Choroid plexus epithelial cell (primary cell): ENCODE measurements at regions not wholly inside any gene's neighbourhood (a gene's known extent, or its start where the extent isn't known, plus 50 kb on each side); places are given as distances from the start of the nearest gene placed in this dataset.

Experiments used
- DNase-seq: peaks from one replicate; pipeline ENCODE4 v3.0.0-alpha.2; 2010; ENCODE audit warnings: low read depth
- H3K4me3 ChIP-seq: 2 replicates; pipeline ENCODE4 v1.5.1; 2011; ENCODE audit warnings: low read depth, mild to moderate bottlenecking, control low read depth, low read length, moderate library complexity
- CTCF ChIP-seq: conservative IDR thresholded peaks from 2 replicates; pipeline ENCODE4 v1.5.1; 2011; ENCODE audit warnings: low read depth, mild to moderate bottlenecking, control low read depth, inconsistent platforms, low read length, moderate library complexity

- DNase-seq: no peak
- no peak overlapping the region for H3K4me3 ChIP-seq
- TF ChIP-seq CTCF: no peak
Measured at GRCh38 chr6:109299776-109300564, 82.3 kb downstream of the CD164 start.

GRCh38 chr6:109299265-109299607 is 83.0 kb downstream of the CD164 start:
- no peak overlapping the region for H3K4me3 ChIP-seq
- TF ChIP-seq CTCF: no peak
- no peak for DNase-seq

- no peak for TF ChIP-seq CTCF
- no peak overlapping the region for H3K4me3 ChIP-seq
- DNase-seq: no peak
Measured at GRCh38 chr6:109298605-109299264, 83.5 kb downstream of the CD164 start.

GRCh38 chr6:109297406-109298110 is 84.7 kb downstream of the CD164 start:
- no peak for TF ChIP-seq CTCF
- no peak overlapping the region for H3K4me3 ChIP-seq
- DNase-seq: no peak

GRCh38 chr6:109296971-109297372 is 85.3 kb downstream of the CD164 start:
- H3K4me3 ChIP-seq: no peak overlapping the region
- DNase-seq: no peak
- TF ChIP-seq CTCF: no peak

- no peak for DNase-seq
- TF ChIP-seq CTCF: no peak
- H3K4me3 ChIP-seq: no peak overlapping the region
Measured at GRCh38 chr6:109296452-109296851, 85.8 kb downstream of the CD164 start.

GRCh38 chr6:109295774-109296156 is 86.5 kb downstream of the CD164 start:
- no peak for DNase-seq
- no peak overlapping the region for H3K4me3 ChIP-seq
- TF ChIP-seq CTCF: no peak
